WTC11 (cell line): ENCODE measurements at regions not wholly inside any gene's neighbourhood (a gene's known extent, or its start where the extent isn't known, plus 50 kb on each side); places are given as distances from the start of the nearest gene placed in this dataset.

ENCODE experiments used
- ATAC-seq: fragments of 200-7000 bp; cut with Tn5 transposase; 2 replicates; pipeline ENCODE4 v1.10.0; 2021; ENCODE audit warnings: mild to moderate bottlenecking, moderate library complexity
- CTCF ChIA-PET: fragments of 300-600 bp; sonication (Branson Sonifier 250); formaldehyde crosslinking; loops from one replicate; lab custom pipeline; 2021; ENCODE audit warnings: antibody characterized with exemption; lab: Charles Lee
- POLR2A ChIA-PET: fragments of 350-600 bp; sonication (Branson Sonifier 250); formaldehyde crosslinking; loops from one replicate; lab custom pipeline; 2021; ENCODE audit warnings: antibody characterized with exemption; lab: Charles Lee
- DNase-seq: peaks from one replicate; pipeline ENCODE4 v3.0.0; 2021; ENCODE audit warnings: low spot score
- H3K27ac Mint-ChIP-seq: 2 replicates; pipeline ENCODE4 v1.8.0; 2021; ENCODE audit warnings: mixed read lengths
- H3K27me3 Mint-ChIP-seq: 2 replicates; pipeline ENCODE4 v1.8.0; 2021; ENCODE audit warnings: low read depth, mild to moderate bottlenecking, moderate library complexity, mixed read lengths
- H3K36me3 Mint-ChIP-seq: 2 replicates; pipeline ENCODE4 v1.8.0; 2021; ENCODE audit warnings: mixed read lengths
- H3K4me1 Mint-ChIP-seq: 2 replicates; pipeline ENCODE4 v1.8.0; 2022; ENCODE audit warnings: mixed read lengths
- H3K4me3 Mint-ChIP-seq: 2 replicates; pipeline ENCODE4 v1.8.0; 2021; ENCODE audit warnings: mild to moderate bottlenecking, moderate library complexity, mixed read lengths
- H3K9me3 Mint-ChIP-seq: 2 replicates; pipeline ENCODE4 v1.8.0; 2021; ENCODE audit warnings: mixed read lengths
- AFF4 ChIP-seq: sonication (generic); formaldehyde crosslinking; IDR thresholded peaks from 2 replicates; pipeline ENCODE4 v1.8.1; 2023; ENCODE audit warnings: mild to moderate bottlenecking, missing genetic modification reagents, borderline replicate concordance
- ATF3 ChIP-seq: sonication (generic); formaldehyde crosslinking; conservative IDR thresholded peaks from 2 replicates; pipeline ENCODE4 v1.8.1; 2022; ENCODE audit warnings: mild to moderate bottlenecking, missing genetic modification reagents
- E2F4 ChIP-seq: sonication (generic); formaldehyde crosslinking; IDR thresholded peaks from 2 replicates; pipeline ENCODE4 v1.8.1; 2022; ENCODE audit warnings: low read depth, mild to moderate bottlenecking, moderate library complexity, missing genetic modification reagents, borderline replicate concordance
- ELF4 ChIP-seq: sonication (generic); formaldehyde crosslinking; IDR thresholded peaks from 2 replicates; pipeline ENCODE4 v1.8.1; 2022; ENCODE audit warnings: low read depth, mild to moderate bottlenecking, moderate library complexity, missing genetic modification reagents
- ERG ChIP-seq: fragments of 250-450 bp; sonication (Bioruptor Pico); IDR thresholded peaks from 2 replicates; pipeline ENCODE4 v1.8.0; 2021; ENCODE audit warnings: mild to moderate bottlenecking
- FOXP1 ChIP-seq: sonication (generic); formaldehyde crosslinking; IDR thresholded peaks from 2 replicates; pipeline ENCODE4 v1.8.0; 2022; ENCODE audit warnings: missing genetic modification reagents, mild to moderate bottlenecking, moderate library complexity, borderline replicate concordance
- IRF1 ChIP-seq: sonication (generic); formaldehyde crosslinking; IDR thresholded peaks from 2 replicates; pipeline ENCODE4 v1.8.0; 2023; ENCODE audit warnings: missing genetic modification reagents
- IRF2 ChIP-seq: sonication (generic); formaldehyde crosslinking; IDR thresholded peaks from 2 replicates; pipeline ENCODE4 v1.8.0; 2022; ENCODE audit warnings: low read depth, missing genetic modification reagents, borderline replicate concordance
- JAZF1 ChIP-seq: fragments of 250-450 bp; sonication (Bioruptor Pico); IDR thresholded peaks from 2 replicates; pipeline ENCODE4 v1.9.0; 2021; ENCODE audit warnings: moderate library complexity, mild to moderate bottlenecking, inconsistent platforms
- JUN ChIP-seq: sonication (generic); formaldehyde crosslinking; IDR thresholded peaks from 2 replicates; pipeline ENCODE4 v1.8.0; 2023; ENCODE audit warnings: mild to moderate bottlenecking, missing genetic modification reagents
- MAX ChIP-seq: sonication (generic); formaldehyde crosslinking; IDR thresholded peaks from 2 replicates; pipeline ENCODE4 v1.8.0; 2022; ENCODE audit warnings: mild to moderate bottlenecking, missing genetic modification reagents
- MXD4 ChIP-seq: fragments of 250-450 bp; sonication (Bioruptor Pico); IDR thresholded peaks from 2 replicates; pipeline ENCODE4 v1.8.0; 2021; ENCODE audit warnings: mild to moderate bottlenecking, moderate library complexity, borderline replicate concordance
- NFYB ChIP-seq: sonication (generic); formaldehyde crosslinking; conservative IDR thresholded peaks from 2 replicates; pipeline ENCODE4 v1.8.0; 2022; ENCODE audit warnings: low read depth, missing genetic modification reagents
- NR1H2 ChIP-seq: sonication (generic); formaldehyde crosslinking; IDR thresholded peaks from 2 replicates; pipeline ENCODE4 v1.9.0; 2021; ENCODE audit warnings: mild to moderate bottlenecking, moderate library complexity, missing genetic modification reagents
- OVOL2 ChIP-seq: fragments of 250-450 bp; sonication (Bioruptor Pico); IDR thresholded peaks from 2 replicates; pipeline ENCODE4 v1.9.0; 2021; ENCODE audit warnings: mild to moderate bottlenecking, borderline replicate concordance
- TEAD4 ChIP-seq: sonication (generic); formaldehyde crosslinking; IDR thresholded peaks from 2 replicates; pipeline ENCODE4 v1.8.0; 2022; ENCODE audit warnings: mild to moderate bottlenecking, missing genetic modification reagents
- TP53 ChIP-seq: sonication (generic); formaldehyde crosslinking; IDR thresholded peaks from 2 replicates; pipeline ENCODE4 v1.8.1; 2023; ENCODE audit warnings: mild to moderate bottlenecking, missing genetic modification reagents
- USF1 ChIP-seq: sonication (generic); formaldehyde crosslinking; IDR thresholded peaks from 2 replicates; pipeline ENCODE4 v1.8.0; 2022; ENCODE audit warnings: mild to moderate bottlenecking, missing genetic modification reagents
- ZNF425 ChIP-seq: fragments of 250-450 bp; sonication (Bioruptor Pico); conservative IDR thresholded peaks from 2 replicates; pipeline ENCODE4 v1.9.0; 2021; ENCODE audit warnings: mild to moderate bottlenecking
- ZNF532 ChIP-seq: fragments of 250-450 bp; sonication (Bioruptor Pico); IDR thresholded peaks from 2 replicates; pipeline ENCODE4 v1.9.0; 2021; ENCODE audit warnings: mild to moderate bottlenecking, borderline replicate concordance

GRCh38 chr4:26008737-26009136 lies 94.7 kb downstream of the SMIM20 start:
- peaks cover 3% of the 10 kb centered on the region for H3K27me3 Mint-ChIP-seq
- POLR2A ChIA-PET, result no interaction called here
- DNase-seq (no peak), ATAC-seq (no peak)
- H3K9me3 Mint-ChIP-seq, result peaks cover 36% of the 10 kb centered on the region
- peaks cover 17% of the 10 kb centered on the region for H3K36me3 Mint-ChIP-seq
- no peak overlapping the region for H3K27ac Mint-ChIP-seq
- peaks cover 2% of the 10 kb centered on the region; the same call in 1 of the 2 replicates for H3K4me1 Mint-ChIP-seq
- CTCF ChIA-PET, result no interaction called here
- TF ChIP-seq IRF1 (CRISPR knock-in tag) (no peak), NR1H2 (CRISPR knock-in tag) (no peak), AFF4 (CRISPR knock-in tag) (no peak), TEAD4 (CRISPR knock-in tag) (no peak), ATF3 (CRISPR knock-in tag) (no peak), JAZF1 (no peak), IRF2 (CRISPR knock-in tag) (no peak), MAX (no peak), USF1 (CRISPR knock-in tag) (no peak), ERG (CRISPR knock-in tag) (no peak), ELF4 (CRISPR knock-in tag) (no peak), OVOL2 (CRISPR knock-in tag) (no peak), ZNF425 (no peak), ZNF532 (CRISPR knock-in tag) (no peak), JUN (no peak), TP53 (no peak), FOXP1 (no peak), MXD4 (CRISPR knock-in tag) (no peak), E2F4 (CRISPR knock-in tag) (no peak), NFYB (CRISPR knock-in tag) (no peak)
- TF ChIP-seq, all 79 proteins: peak for 0
- H3K4me3 Mint-ChIP-seq, result no peak overlapping the region
